Kidney epithelial cell (primary cell): ENCODE measurements at regions not wholly inside any gene's neighbourhood (a gene's known extent, or its start where the extent isn't known, plus 50 kb on each side); places are given as distances from the start of the nearest gene placed in this dataset.
A peak's percentile ranks its signal among the peaks of the same experiment; 100 is the strongest.

ENCODE experiments used
- DNase-seq: peaks from one replicate; pipeline ENCODE4 v3.0.0-alpha.2; 2010; ENCODE audit warnings: low read depth
- H3K27me3 ChIP-seq: 2 replicates; pipeline ENCODE4 v1.6.0; 2011; ENCODE audit warnings: low read length; ENCODE audit not compliant: control insufficient read depth, insufficient read depth
- H3K36me3 ChIP-seq: 2 replicates; pipeline ENCODE4 v1.5.1; 2011; ENCODE audit warnings: low read length; ENCODE audit not compliant: control insufficient read depth, insufficient read depth
- H3K4me3 ChIP-seq: 2 replicates; pipeline ENCODE4 v1.5.1; 2011; ENCODE audit warnings: low read depth, mild to moderate bottlenecking, control low read depth, low read length
- CTCF ChIP-seq: IDR thresholded peaks from 2 replicates; pipeline ENCODE4 v1.5.1; 2011; ENCODE audit warnings: mild to moderate bottlenecking, moderate library complexity, low read length, control low read depth, inconsistent platforms; ENCODE audit not compliant: insufficient read depth, poor library complexity, severe bottlenecking

- TF ChIP-seq CTCF = no peak
- H3K36me3 ChIP-seq = no peaks in the 10 kb centered on the region
- no peak overlapping the region for H3K4me3 ChIP-seq
- no peaks in the 10 kb centered on the region for H3K27me3 ChIP-seq
- DNase-seq = no peak
Measured at GRCh38 chr3:3619815-3620214, 179.4 kb upstream of the LRRN1 start.

- Histone ChIP-seq H3K4me3 (no peak overlapping the region), H3K36me3 (no peaks in the 10 kb centered on the region), H3K27me3 (no peaks in the 10 kb centered on the region)
- no peak for TF ChIP-seq CTCF
- DNase-seq = no peak
Measured at GRCh38 chr3:3618623-3619022, 180.6 kb upstream of the LRRN1 start.

- TF ChIP-seq CTCF = no peak
- H3K4me3 ChIP-seq = no peak overlapping the region
- DNase-seq = peak; percentile 25
- H3K27me3 ChIP-seq = no peaks in the 10 kb centered on the region
- no peaks in the 10 kb centered on the region for H3K36me3 ChIP-seq
Measured at GRCh38 chr3:3615533-3615932, 183.7 kb upstream of the LRRN1 start.

GRCh38 chr3:3610581-3611298 lies 188.5 kb upstream of the LRRN1 start:
- TF ChIP-seq CTCF = no peak
- no peak for DNase-seq
- Histone ChIP-seq H3K4me3 (no peak overlapping the region), H3K36me3 (no peaks in the 10 kb centered on the region), H3K27me3 (no peaks in the 10 kb centered on the region)

GRCh38 chr3:3606321-3606720 lies 192.9 kb upstream of the LRRN1 start:
- H3K4me3 ChIP-seq = no peak overlapping the region
- no peak for DNase-seq
- TF ChIP-seq CTCF = no peak
- H3K27me3 ChIP-seq = no peaks in the 10 kb centered on the region
- H3K36me3 ChIP-seq = no peaks in the 10 kb centered on the region

GRCh38 chr3:3605226-3605625 lies 194.0 kb upstream of the LRRN1 start:
- no peak for DNase-seq
- no peak for TF ChIP-seq CTCF
- Histone ChIP-seq H3K27me3 (no peaks in the 10 kb centered on the region), H3K4me3 (no peak overlapping the region), H3K36me3 (no peaks in the 10 kb centered on the region)
